GM08714 (cell line): ENCODE measurements at regions not wholly inside any gene's neighbourhood (a gene's known extent, or its start where the extent isn't known, plus 50 kb on each side); places are given as distances from the start of the nearest gene placed in this dataset.

ENCODE experiments used
- H3K4me3 ChIP-seq: fragments of 200-500 bp; sonication (Bioruptor generic); 2 replicates; pipeline ENCODE4 v1.5.1; 2014; ENCODE audit warnings: mild to moderate bottlenecking, low read length, inconsistent platforms
- ZNF274 ChIP-seq: IDR thresholded peaks from 2 replicates; pipeline ENCODE4 v1.6.1; 2012; ENCODE audit warnings: mild to moderate bottlenecking, low read depth, low read length

- no peak overlapping the region for H3K4me3 ChIP-seq
- no peak for TF ChIP-seq ZNF274
Measured at GRCh38 chr9:87300915-87301314, 196.8 kb upstream of the DAPK1 start.

DNA sequence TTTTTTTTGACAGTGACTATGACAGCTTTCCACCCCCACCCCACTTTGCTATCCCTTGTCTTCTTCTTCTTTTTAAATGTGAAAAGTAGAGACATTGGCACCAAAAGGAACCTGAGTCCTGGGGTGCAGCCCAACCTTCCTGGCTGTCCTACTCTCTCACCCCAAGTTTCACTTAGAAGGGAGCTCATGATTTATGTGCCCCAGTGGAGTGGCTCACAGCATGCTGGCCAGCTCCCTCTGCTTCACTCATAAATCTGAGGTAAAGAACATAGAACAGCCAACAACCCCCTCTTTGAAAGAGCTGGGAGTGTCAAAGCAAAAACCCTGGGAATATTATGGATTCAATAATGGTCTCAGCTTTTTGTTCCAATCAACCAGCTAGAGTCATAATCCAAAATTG, 196.3 kb upstream of the DAPK1 start:
- no peak overlapping the region for H3K4me3 ChIP-seq
- TF ChIP-seq ZNF274 = no peak

GRCh38 chr9:87305151-87305550, 192.5 kb upstream of the DAPK1 start:
- no peak for TF ChIP-seq ZNF274
- H3K4me3 ChIP-seq = no peak overlapping the region

DNA sequence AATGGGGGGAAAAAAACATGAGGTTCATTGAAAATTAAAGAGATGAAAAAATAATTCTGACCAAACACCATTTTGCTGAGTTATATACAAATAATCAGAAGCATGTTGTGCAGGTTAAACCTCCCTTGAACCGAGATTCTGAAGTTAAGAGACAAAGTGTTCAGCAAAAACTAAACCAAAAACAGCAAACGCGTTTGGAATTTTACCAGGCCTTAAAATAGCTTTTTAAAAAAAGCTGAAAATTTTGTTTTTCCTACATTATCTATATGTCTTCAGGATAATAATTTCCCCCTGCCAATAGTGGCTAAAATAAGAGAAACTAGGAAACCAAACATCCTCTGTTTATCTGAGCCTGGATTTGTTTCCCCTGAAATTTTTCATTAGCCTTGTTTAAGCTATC, 191.7 kb upstream of the DAPK1 start:
- TF ChIP-seq ZNF274 = no peak
- H3K4me3 ChIP-seq = no peak overlapping the region

DNA sequence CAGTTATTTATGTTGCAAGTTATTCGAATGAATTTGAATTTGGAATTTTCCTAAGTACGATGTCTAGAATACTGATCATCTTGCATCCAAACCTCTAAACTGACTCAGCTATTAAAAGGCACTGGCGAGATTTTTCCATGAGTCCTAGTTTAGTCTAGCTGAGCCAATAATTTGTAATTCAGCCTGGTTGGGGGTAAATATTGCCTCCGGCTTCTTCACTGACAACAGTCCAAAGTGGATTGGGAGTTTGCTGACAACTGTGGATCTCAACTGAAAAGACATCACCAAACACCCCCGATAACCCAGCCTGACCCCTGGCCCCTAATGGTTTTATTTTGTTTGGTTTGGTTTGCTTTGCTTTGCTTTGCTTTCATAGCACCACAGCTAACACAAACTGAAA, 189.8 kb upstream of the DAPK1 start:
- no peak overlapping the region for H3K4me3 ChIP-seq
- no peak for TF ChIP-seq ZNF274

GRCh38 chr9:87309236-87309635, 188.4 kb upstream of the DAPK1 start:
- no peak for TF ChIP-seq ZNF274
- H3K4me3 ChIP-seq = no peak overlapping the region

DNA sequence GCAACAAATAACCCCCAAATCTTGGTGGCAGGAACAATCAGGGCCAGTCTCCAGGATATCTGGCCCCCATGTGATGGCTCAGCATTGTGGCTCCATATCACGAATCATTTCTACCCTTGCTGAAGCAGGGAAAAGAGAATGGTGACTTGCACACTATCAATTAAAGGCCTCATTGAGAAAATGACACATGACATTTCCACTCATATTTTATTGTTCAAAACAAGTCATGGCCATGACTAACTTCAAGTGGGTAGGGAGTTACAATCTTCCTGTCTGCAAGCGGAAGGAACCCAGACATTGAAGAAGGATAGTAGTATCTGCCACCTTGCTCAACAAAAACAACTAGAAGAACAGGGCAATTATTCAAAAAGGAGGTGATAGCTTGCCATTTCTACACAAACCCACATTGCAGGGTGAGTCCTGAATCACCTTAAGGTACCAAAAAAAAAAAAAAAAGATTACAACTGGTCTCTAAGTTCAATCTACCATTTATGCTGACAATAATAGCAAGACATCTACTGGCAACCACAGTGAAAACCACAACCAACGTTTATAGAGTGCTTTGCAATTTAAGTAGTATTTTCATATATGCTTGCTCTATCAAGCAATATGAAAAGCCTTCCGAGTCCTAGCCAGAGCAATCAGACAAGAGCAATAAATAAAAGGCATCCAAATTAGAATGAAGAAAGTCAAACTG, 186.7 kb upstream of the DAPK1 start:
- no peak overlapping the region for H3K4me3 ChIP-seq
- no peak for TF ChIP-seq ZNF274

DNA sequence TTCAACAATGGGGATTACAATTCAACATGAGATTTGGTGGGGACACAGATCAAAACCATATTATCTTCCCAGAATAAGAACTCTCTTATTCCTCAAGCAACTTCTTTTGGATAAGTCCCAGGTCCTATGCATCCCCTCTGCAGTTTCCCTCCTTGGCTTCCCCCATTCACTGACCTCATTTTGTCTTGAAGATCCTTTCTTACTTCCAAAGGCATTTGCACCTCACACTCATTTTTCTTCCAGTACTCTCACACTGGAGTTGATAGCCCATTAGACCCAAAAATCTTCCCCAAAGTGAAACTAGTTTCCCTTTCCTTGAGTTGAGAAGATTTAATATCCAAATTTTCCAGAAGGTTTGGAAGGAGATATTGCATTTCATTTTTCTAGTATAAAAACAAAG, 178.0 kb upstream of the DAPK1 start:
- TF ChIP-seq ZNF274 = no peak
- no peak overlapping the region for H3K4me3 ChIP-seq

- no peak overlapping the region for H3K4me3 ChIP-seq
- TF ChIP-seq ZNF274 = no peak
Measured at GRCh38 chr9:87320146-87320884, 177.4 kb upstream of the DAPK1 start.

GRCh38 chr9:87322840-87323635, 174.6 kb upstream of the DAPK1 start:
- no peak overlapping the region for H3K4me3 ChIP-seq

DNA sequence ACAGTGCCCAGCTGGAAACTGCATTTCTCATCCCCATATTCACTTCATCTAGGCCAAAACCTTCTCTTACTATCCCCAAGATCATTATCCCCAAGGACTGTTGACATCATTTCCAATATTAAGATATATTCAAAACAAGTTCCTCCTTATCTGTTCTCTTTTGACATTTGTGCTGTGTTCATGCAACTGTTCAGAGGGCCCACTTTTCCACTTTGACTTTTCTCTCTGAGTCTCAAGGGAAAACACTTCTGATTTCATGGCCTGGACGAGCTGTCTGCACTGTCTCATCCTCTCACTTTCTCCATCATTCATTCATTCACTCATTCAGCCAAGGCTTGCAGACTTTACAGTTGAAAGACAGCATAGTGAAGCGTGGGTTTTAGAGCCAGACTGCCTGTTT, 173.7 kb upstream of the DAPK1 start:
- TF ChIP-seq ZNF274 = no peak
- H3K4me3 ChIP-seq = no peak overlapping the region

More at GRCh38 chr9:87322840-87323635, 174.6 kb upstream of the DAPK1 start:
- TF ChIP-seq ZNF274 = no peak

GRCh38 chr9:87324613-87325194, 173.0 kb upstream of the DAPK1 start:
- no peak for TF ChIP-seq ZNF274
- no peak overlapping the region for H3K4me3 ChIP-seq

DNA sequence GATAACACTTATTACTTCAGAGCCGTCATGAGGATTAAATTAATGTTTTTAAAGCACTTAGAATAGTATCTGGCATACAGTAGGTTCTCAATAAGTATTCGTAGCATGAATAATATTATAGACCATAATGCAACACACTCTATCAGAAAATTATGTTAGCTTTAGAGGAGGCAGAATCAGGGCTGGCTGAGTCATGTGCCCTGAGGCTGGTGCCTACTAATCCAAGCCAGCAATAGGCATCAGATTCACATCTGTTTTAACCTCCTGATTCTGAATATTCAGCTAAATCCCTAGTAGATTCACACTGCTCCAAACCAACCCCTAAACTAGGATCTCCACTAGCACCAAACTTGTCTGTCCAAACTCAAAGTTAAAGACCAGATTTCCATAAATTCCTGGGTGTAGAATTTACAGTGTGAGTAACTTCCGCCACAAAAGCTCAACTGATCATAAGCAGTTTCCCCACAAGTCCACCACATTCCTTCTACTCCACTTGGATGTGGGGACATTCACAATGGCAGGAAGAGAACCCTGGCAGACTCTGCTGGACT, 170.0 kb upstream of the DAPK1 start:
- H3K4me3 ChIP-seq = no peak overlapping the region
- no peak for TF ChIP-seq ZNF274

DNA sequence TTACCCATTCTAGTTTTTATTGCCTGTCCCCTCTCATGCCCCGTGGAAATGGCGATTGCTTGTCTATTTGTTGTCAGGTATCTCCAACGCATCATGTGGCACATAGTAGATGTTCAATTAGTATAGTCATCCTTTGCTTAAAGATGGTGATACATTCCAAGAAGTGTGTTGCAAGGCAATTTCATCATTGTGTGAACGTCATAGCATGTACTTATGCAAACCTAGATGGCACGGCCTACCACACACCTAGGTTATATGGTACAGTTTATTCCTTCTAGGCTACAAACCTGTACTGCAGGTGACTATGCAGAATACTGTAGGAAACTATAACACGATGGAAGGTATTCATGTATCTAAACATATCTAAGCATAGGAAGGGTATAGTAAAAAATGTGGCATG, 163.9 kb upstream of the DAPK1 start:
- no peak for TF ChIP-seq ZNF274

DNA sequence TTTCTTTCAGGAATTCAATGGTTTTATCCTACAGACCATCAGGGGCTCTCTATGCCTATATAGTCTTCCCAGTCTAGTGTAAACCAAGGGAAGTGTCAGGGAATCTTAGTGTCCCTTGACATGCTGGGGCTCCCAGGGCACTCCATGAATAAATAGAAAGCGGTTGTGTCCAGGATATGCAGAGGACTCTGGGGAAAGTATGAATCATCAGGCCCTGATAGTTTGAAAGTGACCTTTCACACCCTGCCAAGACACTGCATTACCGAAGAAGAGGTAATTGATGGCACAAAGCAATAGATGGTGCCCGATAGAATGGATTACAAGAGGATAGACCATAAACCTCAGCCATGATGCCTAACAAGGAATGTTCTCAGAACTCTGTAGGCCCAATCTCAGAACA, 163.3 kb upstream of the DAPK1 start:
- no peak for TF ChIP-seq ZNF274

More for the DNA sequence above, 163.9 kb upstream of the DAPK1 start:
- no peak overlapping the region for H3K4me3 ChIP-seq

More for the DNA sequence above, 163.3 kb upstream of the DAPK1 start:
- H3K4me3 ChIP-seq = no peak overlapping the region
